CD4-positive, alpha-beta T cell treated with Interleukin-4 for 1 hour (primary cell): ENCODE measurements at regions not wholly inside any gene's neighbourhood (a gene's known extent, or its start where the extent isn't known, plus 50 kb on each side); places are given as distances from the start of the nearest gene placed in this dataset.

Experiments used
- DNase-seq, 2 donors: peaks; one replicate each; pipeline ENCODE4 v3.0.0-alpha.2; 2020 to 2022

GRCh38 chr2:168380500-168380899 lies 75.6 kb upstream of the CERS6 start:
- DNase-seq, result no peak

GRCh38 chr2:168392024-168392423 lies 64.0 kb upstream of the CERS6 start:
- DNase-seq, result no peak

- DNase-seq, result no peak
These were observed 63.3 kb upstream of the CERS6 start for GRCh38 chr2:168392797-168393196.

- DNase-seq, result no peak
These were observed 61.8 kb upstream of the CERS6 start for GRCh38 chr2:168394262-168394661.

DNA sequence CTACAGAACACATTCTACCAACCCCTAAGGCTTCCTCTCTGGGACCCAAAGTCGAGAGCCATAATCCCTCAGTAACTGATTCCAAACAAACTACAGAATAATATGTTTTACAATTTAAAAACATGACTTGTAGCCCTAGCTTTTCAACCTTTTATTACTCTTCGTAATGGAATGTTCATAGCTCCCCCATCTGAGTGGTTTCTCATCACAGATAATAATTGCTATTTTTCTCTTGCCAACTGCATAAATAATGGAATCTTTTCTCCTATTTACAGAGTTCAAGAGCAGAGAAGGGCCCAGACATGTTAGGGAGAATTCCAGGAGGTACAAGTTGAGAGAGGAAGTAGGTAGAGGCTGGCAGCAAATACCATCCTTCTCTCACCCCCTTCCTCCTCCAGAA lies 59.9 kb upstream of the CERS6 start:
- no peak for DNase-seq

DNA sequence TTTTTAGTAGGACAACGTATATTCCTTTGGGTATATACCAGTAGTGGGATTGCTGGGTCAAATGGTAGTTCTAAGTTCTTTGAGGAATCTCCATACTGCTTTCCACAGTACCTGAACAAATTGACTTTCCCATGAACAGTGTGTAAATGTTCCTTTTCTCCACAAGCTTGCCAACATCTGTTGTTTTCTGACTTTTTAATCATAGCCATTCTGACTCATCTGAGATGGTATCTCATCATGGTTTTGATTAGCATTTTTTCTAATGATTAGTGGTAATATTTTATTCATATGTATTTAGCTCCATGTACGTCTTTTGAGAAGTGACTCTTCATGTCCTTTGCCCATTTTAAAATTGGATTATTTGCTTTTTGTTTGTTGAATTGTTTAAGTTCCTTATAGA lies 58.4 kb upstream of the CERS6 start:
- no peak for DNase-seq

- DNase-seq, result no peak
These were observed 55.0 kb upstream of the CERS6 start for GRCh38 chr2:168401048-168401556.

DNA sequence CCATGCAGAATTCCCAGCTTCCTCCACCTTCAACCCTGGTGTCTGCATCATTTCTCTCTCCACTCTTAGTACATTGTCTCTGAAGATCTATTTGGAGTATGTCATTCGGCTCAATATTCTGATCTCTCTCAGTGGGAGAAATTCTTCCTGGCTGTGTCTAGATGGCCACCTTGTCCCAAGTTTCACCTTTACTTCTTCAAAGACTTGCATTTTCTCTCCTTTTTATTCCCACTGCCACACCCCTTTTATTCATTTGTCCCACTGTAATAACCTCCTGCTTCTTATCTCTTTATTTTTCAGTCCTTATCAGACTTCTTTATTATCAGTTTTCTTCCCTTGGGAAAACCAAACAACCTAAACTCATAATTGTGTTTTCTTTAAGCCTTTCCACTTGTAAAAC lies 54.3 kb upstream of the CERS6 start:
- no peak for DNase-seq

- no peak for DNase-seq
These were observed 53.5 kb upstream of the CERS6 start for GRCh38 chr2:168402531-168402930.

DNA sequence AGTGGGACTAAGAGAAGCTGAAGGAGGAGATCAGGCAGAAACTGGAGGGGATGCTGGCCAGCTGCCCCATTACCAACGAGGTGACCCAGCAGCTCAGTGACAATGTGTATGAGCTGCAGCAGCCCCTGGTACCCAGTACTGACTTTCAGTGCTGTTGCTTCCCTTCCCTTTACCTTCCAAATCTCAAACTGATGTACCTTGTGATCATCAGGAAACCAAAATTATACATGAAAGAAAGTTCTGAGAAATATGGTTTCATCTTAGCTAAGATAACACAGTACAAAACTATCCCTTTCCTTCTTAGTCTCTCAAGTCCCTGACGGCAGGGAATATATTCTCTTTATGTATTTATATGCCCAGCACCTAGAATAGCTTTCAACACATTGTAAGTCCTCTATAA lies 52.3 kb upstream of the CERS6 start:
- DNase-seq, result no peak

GRCh38 chr2:168404764-168405163 lies 51.3 kb upstream of the CERS6 start:
- DNase-seq, result no peak
